CD4-positive, alpha-beta T cell treated with Interleukin-6 at 100 ng/mL for 8 hours (primary cell): ENCODE measurements at regions not wholly inside any gene's neighbourhood (a gene's known extent, or its start where the extent isn't known, plus 50 kb on each side); places are given as distances from the start of the nearest gene placed in this dataset.
A peak's percentile ranks its signal among the peaks of the same experiment; 100 is the strongest.
"Not testable (repeated sequence)": the region's sequence is repeated elsewhere in the genome, so short reads cannot be mapped to it uniquely, and the experiment has no call there.

Experiments
- DNase-seq: peaks from one replicate; pipeline ENCODE4 v3.0.0-alpha.2; 2020; ENCODE audit warnings: mixed read lengths, low spot score

DNA sequence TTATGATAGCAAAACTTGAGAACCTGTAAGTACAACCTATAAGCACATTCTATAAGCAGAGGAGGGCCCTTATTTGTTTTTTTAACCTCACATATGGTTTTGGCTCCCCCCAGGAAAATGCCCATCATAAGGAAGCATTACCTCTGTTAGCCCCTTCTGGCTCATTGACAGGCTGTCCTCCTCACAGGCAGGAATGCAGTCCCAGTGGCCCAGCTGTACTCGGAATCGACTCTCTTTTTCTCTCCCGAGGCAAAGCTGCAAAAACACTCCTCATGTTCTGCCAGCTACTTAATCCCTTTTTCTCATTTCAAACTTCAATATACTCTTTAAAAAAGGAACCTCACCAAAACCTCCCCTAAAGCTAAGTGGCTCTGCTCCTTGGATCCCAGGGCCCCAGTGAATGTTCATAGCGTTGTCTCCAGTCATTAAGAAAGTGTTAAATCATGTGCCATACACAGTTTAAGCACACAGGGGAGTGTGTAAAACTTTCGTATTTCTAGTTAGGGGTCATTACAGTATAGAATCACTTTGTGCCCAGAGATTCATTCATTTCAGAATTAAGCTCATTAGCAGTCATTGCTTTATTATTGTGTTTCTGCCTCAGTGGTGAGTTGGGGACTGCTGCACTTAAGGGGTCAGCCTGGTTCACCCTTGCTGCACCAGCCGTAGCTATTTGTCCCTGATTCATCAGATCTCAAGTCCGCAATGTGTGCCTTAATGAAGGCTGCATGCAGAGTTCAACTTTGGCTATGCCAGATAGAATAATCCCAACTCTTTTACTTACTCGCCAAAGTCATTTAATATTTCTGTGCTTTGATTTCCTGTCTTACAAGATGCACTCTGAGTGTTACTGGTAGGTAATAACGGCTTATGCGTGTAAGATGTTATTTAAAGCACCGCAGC lies 57.6 kb downstream of the JRKL start:
- no peak for DNase-seq

DNA sequence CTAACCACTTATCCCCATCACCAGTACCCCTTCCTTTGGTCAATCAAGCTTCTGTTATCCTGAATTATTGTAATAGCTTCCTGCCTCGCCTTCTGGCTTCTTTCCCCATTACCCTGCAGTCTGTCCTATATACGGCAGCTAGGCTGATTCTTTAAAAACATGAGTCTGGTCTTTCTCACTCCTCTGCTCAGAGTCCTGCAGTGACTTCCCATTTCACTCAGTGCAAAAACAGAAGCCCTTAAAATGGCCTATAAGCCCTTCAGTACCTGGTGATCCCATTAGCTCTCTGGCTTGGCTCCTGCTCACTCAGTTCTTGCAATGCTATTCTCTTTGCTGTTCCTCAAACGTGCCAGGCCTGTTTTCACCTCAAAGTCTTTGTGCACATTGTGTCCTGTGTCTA lies 58.4 kb downstream of the JRKL start:
- no peak for DNase-seq

DNA sequence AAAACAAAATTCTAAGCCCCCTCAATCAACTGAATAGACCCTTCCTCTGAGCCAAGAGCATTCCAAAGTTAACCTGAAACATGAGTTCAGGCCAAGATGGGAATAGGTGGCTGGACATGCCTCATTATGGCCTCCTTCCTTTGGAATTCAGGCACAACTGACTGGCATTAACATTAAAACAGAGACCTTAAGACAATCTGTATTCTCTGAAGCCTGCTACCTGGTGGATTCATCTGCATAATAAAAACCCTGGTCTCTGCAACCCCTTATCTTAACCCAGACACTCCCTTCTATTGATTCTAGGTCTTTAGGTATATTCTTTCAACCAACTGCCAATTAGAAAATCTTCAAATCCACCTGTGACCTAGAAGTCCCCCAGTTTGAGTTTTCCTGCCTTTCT lies 66.3 kb downstream of the JRKL start:
- no peak for DNase-seq

DNA sequence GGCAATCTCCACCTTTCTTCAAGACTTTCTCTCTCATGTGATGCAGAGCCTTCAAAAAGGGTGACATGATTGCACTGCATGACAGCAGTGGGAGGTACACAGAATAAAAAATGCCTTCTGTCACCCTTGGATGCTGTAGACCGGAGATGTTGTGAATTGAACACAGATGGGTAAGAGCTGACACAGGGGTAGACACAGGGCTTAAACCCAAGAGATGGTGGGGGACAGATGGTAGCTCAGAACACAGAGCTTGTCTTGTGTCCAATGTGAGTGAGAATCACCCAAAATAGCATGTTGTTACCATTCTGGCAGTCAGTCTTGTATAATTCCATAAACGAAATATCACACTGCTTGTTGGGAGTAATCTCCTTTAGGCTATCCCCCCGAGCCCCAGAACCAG lies 69.9 kb downstream of the JRKL start:
- no peak for DNase-seq

DNA sequence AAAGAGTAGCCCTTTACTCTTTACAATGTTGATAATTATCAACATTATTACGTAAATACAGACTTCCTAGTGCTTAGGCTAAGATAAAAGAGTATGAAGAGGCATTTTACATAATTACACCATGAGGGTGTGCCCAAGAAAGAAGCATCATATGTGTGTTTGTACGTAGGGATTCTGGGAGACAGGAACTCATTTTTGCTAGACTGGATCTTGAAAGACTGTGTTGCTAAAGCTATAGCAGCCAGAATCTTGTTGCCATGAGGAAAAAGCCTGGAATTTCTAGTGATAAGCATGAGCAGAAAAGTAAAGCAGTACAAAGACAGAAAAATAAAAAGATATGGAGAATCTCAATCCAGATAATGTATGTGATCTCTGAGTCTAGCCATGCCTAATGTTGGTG lies 72.1 kb downstream of the JRKL start:
- DNase-seq: no peak

DNA sequence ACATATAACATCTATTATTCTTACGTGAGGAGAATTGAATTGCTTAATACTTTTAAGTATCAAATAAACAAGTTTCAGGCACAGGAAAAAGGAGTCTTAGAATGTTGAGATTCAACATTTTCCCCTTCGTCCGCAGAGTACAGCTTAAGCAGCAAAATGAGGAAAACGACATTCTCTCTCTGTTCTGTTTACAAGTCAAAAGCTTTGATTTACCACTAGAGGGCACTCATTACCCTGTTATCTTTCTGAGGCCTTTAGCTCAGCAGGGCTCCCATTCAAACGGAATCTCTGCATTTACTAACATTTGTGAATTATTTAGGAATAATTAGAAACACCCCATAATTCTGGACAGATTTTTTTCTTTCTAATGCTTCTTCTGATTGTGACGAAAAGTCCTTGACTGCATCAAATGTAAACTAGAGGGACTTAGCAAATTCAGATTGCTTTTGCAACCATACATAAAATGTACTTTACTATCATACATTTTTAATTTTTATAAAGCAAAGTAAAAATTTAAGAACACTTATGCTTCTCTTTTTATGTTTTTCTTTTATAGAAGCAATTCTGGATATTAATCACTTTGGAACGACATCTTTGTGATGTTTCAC lies 75.0 kb downstream of the JRKL start:
- peak; percentile 46 for DNase-seq

DNA sequence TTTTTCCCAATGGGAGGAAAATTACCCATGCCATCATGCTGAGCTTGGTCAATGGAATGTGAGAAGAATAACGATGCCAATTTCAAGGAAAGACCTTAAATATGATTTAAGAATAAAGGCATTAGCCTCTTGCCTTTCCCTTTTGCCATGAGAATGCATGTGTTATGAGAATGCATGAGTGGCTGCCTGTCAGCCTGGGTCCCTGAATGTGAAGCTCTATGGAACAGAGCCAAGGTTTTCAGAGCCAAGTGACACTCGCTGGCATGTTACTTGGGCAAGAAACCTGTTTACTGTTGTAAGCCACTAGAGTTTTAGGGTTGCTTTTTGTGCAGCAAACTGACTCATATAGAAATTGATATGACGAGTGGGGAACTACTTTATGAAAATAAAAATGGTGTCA lies 75.7 kb downstream of the JRKL start:
- DNase-seq: no peak

DNA sequence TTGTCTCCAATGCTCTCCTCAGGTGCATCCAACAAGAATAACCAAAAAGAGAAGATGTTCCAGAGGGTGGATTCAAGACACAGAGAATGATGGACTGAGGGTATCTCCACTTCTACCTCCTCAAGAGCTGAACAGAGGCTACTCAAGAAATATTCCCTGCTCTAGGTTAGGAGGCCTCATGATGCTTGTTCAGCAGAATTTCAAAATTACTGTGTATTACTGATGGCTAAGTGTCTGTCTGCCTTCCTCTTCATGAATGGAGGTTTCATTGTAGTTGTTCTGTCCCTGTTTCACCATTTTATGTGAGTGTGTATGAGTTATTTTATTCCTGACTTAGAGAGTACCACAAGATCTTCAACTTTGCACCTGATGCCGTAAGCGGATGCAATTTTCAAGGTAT lies 76.8 kb downstream of the JRKL start:
- no peak for DNase-seq

DNA sequence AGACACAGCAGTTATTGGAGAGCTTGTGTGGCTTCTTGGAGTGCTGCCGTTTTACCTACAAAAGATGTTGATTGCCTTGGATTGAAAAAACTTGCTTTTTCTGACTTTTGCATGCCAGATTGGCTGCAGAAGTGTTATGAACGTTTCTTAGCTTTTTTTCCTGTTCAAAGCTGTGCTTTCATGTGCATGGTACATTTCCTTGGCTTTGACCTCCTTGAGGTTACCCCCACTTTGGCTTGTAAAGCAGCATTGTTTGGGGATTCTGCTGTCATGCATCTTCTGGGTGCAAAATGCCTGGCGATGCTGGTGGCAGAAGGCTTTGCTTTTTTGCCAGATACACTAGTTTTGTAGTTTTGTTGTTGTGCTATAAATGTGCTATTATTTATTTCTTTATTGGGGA lies 80.0 kb downstream of the JRKL start:
- DNase-seq: no peak

DNA sequence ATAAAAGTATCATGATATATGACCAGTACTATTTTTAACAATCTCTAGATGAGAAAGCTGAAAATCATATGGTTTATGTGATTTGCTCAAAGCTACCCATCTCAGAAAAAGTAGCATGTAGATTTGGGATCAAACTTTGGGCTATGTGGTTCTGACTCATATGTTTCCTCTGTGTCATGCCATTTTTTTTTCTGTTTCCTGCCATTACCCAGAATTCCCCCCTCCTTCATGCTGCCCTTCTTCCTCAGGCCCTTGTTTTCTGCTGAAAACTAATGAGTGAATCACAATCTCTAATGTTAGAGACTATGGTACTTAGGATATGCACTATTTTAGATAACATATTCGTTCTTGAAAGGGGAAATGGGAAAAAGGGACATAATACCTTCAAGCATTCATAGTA lies 80.7 kb downstream of the JRKL start:
- DNase-seq: no peak

DNA sequence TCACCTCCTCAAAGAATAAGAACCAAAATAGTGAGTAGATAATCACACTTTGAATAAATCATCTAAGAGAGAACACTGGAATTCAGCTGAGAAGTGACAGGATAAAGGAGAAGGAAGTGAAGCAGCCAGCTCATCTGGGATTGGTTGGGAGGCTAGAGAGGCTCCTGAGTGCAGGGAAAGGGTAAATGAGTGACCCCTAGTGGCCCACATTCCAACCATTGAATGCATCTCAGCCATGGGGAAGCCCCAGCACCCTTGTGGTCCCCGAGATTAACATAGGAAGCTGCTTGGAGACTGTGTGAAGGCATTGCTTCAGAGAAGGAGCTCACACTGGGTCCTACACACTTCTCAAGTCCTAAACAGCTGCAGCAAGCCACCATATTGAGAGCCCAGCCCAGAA lies 82.3 kb downstream of the JRKL start:
- no peak for DNase-seq

DNA sequence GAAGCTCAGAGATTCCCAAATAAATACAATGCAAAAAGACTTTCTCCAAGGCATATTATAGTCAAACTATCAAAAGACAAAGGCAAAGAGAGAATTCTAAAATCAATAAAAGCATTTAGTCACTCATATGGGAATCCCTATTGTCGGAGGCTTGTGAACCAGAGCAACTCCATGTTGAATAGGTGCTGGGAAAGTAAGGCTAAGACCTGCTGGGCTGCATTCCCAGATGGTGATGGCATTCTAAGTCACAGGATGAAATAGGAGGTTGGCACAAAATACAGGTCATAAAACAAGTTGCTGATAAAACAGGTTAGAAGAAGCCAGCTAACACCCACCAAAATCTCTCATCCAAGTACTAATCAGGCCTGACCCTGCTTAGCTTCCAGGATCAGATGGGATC lies 84.5 kb downstream of the JRKL start:
- no peak for DNase-seq

DNA sequence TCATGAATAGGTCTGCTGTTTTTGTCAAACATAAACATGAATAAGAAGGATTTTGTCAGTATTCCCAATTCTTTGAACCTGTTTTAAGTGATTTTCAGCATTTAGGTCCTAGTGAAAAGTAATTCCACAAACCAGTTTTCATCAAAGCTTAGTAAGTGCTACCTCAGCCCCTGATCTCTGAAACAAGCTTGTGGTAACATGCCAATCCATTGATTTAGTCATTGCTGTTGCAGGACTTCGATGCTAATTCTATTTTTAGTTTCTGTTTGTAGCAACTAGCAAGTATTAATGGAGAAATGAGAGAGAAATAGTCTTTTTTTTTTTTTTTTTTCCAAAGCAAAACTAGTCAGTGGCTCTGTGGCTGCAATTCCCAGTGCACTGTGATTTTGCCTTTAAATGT lies 91.4 kb downstream of the JRKL start:
- DNase-seq: no peak

DNA sequence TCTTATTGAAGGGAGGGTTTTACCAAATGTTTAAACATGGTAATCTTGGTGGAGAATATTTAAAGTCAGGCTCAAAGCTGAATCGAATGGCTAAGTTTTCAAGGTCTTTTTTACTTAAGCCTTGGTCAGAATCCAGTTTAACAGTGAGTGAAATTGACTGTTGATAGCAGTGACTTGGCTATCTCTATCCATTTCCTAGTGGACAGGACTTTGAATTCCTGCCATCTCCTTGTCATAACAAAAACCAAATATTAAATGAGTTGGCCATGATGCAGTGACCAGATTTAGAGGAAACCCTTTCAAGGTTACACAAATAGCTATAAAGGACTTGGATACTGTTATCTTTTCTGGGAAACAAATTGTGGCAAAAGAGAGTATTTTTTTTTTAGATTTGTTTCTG lies 92.0 kb downstream of the JRKL start:
- no peak for DNase-seq

DNA sequence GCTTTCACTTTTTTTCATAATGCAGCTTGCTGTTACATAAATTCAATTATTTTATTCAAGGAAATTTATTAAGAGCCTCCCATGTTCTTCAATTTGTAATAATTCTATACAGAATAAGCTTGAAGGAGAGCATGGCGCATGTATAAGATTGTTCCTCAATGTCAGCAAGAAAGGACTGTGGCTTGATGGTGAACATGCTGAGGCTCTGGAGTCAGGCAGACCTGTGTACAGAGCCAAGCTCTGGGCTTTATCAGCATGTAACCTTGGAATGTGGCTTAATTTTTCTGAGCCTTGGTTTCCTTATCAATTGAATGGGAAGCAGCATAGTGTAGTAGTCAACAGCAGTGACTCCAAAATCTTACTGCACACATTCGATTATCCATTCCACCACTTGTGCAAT lies 92.4 kb downstream of the JRKL start:
- no peak for DNase-seq

DNA sequence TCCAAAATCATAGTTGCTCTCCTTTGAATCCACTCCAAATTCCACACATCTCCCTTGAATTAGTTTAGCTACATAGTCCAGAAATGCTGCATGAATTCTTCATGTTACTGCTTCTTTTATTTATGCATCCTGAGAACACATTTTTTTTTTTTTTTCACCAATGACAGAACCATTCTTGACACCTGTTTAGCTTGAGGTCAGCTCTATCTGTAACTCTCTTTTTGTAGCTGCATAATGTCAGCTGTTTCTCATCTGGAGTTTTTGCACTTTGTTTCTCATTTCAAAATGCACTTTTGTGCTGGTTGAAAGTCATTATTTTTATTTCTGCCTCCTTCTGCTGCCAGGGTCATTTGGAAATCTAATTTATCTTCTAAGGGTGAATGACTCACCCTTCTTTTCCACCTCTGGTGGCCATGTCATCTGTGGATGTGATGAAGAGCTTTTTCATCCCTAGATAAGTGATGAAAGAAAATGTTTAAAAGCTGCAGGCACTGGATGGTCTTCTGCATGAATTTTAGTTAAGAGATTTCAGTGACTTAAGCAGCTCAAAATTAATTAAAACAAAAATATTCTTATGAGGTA lies 93.7 kb downstream of the JRKL start:
- DNase-seq: no peak

DNA sequence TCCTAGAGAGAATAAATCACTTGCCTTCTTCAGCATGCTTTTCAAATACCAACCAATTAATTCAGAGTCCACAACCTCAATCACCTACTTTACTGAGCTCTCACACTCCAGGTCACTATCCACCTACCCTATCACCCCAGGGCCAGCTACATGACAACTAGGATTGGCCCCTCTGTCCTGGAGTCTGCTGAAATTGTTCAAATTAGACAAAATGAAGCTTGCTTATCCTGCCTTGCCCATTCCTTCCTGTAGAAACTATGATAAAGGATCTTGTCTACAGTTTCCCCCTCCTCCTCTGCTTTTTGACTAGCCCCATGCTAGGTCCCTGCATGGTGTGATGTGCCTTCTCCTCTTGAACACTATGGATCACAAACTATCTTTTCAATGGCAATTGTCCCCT lies 94.5 kb downstream of the JRKL start:
- DNase-seq: no peak

DNA sequence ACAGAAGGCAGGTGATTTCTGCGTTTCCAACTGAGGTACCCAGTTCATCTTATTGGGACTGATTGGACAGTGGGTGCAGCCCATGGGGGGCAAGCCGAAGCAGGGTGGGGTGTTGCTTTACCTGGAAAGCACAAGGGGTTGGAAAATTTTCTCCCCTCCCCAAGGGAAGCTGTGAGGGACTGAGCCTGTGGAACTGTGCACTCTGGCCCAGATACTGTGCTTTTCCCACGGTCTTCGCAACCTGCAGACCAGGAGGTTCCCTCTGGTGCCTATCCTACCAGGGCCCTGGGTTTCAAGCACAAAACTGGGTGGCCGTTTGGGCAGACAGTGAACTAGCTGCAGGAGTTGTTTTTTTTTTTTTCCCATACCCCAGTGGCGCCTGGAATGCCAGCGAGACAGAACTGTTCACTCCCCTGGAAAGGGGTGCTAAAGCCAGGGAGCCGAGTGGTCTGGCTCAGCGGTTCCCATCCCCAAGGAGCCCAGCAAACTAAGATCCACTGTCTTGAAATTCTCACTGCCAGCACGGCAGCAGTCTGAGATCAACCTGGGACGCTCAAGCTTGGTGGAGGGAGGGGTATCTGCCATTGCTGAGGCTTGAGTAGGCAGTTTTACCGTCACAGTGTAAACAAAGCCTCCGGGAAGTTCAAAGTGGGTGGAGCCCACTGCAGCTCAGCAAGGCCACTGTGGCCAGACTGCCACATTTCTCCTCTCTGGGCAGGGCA lies 97.2 kb downstream of the JRKL start:
- no peak for DNase-seq

DNA sequence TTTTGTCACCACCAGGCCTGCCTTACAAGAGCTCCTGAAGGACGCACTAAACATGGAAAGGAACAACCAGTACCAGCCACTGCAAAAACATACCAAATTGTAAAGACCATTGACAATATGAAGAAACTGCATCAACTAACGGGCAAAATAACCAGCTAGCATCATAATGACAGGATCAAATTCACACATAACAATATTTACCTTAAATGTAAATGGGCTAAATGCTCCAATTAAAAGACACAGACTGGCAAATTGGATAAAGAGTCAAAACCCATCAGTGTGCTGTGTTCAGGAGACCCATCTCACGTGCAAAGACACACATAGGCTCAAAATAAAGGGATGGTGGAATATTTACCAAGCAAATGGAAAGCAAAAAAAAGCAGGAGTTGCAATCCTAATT lies 99.1 kb downstream of the JRKL start:
- DNase-seq: not testable (repeated sequence)

DNA sequence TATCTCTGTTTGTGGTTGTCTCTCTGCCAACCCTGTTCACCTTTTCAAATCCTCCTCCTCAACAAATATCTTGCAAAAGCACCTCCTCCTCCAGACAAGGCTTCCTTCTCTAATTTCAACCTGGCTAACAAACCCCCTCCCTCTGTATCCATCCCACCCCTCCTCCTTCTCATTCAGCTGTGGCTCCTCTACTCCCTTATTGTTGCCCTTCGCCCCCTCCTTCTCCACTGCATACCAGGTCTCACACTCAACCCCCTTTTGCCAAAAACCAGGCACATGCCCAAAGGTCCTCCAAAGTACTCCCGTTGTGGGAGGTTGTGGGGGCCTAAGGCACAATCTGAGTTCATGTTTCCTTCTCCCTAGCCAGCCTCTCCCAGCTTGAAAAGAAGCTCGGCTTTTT lies 110.6 kb downstream of the JRKL start:
- no peak for DNase-seq

DNA sequence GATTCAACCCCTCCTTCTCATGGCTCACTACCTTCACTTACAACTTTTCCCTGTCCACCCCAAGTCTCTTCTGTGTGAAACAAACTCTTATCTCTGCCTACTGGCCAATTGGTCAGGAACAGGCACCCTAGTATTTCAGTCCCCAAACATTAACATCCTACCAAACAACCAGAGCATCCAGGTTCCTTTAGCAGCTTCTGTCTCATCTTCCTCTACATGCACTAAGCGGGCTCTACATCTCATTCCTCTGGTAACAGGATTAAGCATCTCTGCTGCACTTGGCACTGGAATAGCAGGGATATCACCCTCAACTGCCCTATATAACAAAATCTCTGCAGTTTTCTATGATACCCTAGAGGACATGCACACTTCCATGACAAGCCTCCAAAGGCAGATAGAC lies 116.2 kb downstream of the JRKL start:
- no peak for DNase-seq

DNA sequence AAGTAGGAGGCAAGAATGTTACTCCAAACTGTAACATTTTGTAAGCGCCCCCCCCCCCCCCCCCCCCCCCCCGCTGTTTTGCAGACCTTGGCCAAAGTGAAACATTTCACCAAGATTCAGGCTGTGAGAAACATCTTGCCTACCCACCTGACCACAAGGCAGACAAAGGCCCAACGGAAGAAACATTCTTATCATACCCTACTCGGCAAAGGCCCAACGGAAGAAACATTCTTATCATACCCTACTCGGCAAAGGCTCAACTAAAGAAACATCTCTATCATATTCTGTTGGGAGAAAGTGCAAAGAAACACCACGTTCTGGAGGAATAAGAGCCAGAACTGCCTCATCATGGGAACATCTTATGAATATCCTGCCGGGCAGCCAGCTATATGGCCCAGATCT lies 117.1 kb downstream of the JRKL start:
- DNase-seq: no peak

DNA sequence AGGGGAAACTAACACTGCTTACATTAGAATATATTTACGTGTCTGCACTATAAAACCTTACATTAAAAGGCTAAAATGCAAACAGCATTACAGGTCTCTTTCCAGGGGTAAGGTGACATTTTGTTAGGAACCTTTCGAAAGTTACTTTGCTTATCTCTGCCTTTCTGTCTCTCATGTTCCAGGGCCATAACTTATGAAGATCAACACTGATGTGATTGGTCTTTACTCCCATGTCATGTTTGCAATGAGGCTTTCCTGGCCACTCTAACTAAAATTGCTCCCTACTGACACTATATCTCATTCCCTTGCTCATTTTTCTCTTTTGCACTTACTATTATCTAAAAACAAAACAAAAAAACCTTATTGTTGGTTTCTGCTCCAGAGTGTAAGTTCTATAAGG lies 119.0 kb downstream of the JRKL start:
- no peak for DNase-seq
